GM21717 (cell line): ENCODE measurements at regions not wholly inside any gene's neighbourhood (a gene's known extent, or its start where the extent isn't known, plus 50 kb on each side); places are given as distances from the start of the nearest gene placed in this dataset.

Experiments
- ATAC-seq: cut with Tn5 transposase; IDR thresholded peaks from one replicate; pipeline ENCODE4 v1.9.1; 2021; ENCODE audit warnings: mild to moderate bottlenecking, moderate library complexity; ENCODE audit not compliant: unreplicated experiment

DNA sequence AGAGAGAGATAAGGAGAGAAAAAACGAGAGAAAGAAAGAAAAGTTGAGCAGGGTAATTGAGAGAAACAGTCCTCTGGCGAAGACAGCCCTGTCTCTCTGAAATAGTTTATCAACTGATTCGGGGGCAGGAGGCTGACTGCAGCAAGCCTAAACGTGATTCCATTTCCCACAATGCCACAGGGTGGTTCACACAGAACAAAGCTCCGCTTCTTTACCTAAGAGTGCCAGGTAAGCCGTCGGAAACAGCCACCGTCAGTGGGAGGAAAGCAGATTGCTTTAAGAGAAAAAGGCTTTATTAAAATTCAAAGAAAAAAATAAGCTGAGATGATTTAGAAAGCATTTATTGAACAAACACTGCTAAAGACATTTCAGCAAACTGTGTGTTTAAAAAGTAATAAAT lies 271.4 kb upstream of the POU3F3 start:
- ATAC-seq, result no peak

DNA sequence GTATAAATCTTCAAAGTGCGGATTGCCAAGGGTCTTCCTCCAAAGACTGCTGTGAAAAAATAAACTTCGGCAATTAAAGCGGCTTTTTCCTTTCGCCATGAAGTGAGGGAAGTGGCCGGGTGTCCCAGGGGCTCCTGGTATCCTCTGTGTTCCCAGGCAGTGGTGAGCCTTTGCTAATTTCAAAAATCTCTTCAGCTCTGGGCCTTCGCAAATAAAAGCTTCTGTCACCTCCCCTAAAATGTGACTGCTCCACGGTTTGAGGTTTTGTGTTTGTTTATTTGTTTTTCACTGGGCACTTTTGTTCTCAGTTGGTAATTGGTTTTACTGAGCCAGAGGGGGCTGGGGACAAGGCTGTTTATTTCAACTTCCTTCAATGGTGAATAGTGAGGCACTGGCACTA lies 270.1 kb upstream of the POU3F3 start:
- no peak for ATAC-seq

DNA sequence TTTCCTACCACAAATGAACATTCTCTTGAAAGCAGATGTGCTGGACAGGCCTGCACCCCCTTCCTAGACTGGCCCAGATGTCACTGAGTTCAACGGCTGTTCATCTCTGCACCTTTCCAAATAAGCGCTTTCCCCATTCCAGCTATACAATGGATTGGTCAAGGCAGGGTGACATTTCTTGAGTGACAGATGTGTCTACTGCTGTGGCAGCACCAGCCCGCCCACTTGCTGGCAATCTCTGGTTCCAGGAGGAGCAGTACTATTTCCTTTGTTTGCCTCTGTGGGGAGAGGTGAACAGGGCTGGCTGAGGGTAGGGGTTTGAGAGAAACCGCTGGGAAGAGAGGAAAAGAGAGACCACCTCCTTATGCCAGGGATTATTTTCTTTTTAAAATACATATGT lies 269.5 kb upstream of the POU3F3 start:
- ATAC-seq, result no peak

DNA sequence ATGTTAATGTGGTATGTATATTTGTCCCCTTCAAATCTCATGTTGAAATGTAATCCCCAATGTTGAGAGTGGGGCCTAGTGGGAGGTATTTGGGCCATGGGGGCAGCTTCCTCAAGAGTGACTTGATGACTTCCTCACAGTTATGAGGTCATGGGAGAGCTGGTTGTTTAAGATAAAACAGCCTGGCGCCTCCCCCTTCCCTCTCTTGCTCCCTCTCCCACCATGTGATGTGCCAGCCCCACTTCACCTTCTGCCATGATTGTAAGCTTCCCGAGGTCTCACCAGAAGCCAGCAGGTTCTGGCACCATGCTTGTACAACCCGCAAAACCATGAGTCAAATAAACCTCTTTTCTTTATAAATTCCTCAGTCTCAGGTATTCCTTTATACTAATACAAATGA lies 258.3 kb upstream of the POU3F3 start:
- no peak for ATAC-seq

DNA sequence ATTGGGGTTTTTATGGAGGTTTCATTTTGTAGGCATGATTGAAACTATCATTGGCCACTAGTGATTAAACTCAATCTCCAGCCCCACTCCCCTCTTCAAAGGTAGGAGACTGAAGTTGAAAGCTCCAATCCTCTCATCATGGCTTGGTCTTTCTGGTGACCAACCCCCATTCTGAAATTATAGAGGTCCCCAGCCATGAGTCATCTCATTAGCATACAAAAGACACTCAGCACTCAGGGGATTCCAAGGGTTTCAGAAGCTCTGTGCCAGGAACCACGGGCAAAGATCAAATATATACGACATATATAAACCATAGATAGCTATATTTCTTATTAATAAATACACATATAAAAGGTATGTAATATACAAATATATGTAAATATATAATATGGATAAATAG lies 256.0 kb upstream of the POU3F3 start:
- no peak for ATAC-seq

GRCh38 chr2:104598636-104599035 lies 255.3 kb upstream of the POU3F3 start:
- ATAC-seq, result no peak

GRCh38 chr2:104599787-104600510 lies 254.0 kb upstream of the POU3F3 start:
- no peak for ATAC-seq

DNA sequence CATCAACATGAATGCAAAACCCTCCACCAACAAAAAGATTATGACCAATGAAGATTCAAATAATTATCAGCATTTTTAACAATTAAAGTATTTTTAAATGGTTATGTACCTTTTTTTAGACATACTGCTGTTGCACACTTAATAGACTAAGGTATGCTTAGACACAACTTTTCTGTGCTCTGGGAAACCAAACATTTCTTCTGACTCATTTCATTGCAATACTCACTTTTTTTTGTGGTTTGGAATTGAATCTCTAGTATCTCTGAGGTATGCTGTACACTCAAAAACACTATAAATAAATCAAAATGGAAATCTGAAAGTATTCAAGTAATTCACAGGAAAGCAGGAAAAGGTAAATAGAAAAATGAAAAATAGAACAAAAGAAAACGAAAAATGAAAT lies 247.9 kb upstream of the POU3F3 start:
- no peak for ATAC-seq

- ATAC-seq, result no peak
These were observed 237.1 kb upstream of the POU3F3 start for GRCh38 chr2:104616856-104617255.

GRCh38 chr2:104620801-104621200 lies 233.1 kb upstream of the POU3F3 start:
- no peak for ATAC-seq

- no peak for ATAC-seq
These were observed 218.3 kb upstream of the POU3F3 start for GRCh38 chr2:104635608-104636007.

GRCh38 chr2:104638190-104638858 lies 215.6 kb upstream of the POU3F3 start:
- no peak for ATAC-seq

GRCh38 chr2:104638859-104639202 lies 215.1 kb upstream of the POU3F3 start:
- ATAC-seq, result no peak

DNA sequence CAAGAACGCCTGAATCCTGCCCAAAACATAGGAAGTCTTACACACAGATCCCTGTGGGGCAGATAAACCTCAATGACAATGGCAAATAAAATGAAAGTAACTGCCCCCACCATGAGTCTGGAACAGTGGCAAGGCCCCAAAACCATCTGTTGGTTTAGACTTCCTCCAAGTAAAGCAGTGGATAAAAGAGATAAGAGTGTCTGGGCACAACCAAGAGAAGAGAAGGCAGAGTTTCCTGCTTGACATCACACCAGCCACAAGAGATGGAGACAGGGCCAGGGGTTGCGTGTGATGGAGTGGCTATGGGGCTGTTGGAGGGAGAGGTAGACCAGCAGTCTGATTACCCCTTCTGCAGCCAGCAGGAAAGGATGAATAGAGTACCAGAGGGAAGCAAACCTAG lies 212.1 kb upstream of the POU3F3 start:
- ATAC-seq, result no peak

GRCh38 chr2:104648376-104648775 lies 205.5 kb upstream of the POU3F3 start:
- no peak for ATAC-seq

- no peak for ATAC-seq
These were observed 204.0 kb upstream of the POU3F3 start for GRCh38 chr2:104649866-104650265.

- ATAC-seq, result no peak
These were observed 203.4 kb upstream of the POU3F3 start for GRCh38 chr2:104650405-104650996.

- no peak for ATAC-seq
These were observed 199.1 kb upstream of the POU3F3 start for GRCh38 chr2:104654811-104655210.

DNA sequence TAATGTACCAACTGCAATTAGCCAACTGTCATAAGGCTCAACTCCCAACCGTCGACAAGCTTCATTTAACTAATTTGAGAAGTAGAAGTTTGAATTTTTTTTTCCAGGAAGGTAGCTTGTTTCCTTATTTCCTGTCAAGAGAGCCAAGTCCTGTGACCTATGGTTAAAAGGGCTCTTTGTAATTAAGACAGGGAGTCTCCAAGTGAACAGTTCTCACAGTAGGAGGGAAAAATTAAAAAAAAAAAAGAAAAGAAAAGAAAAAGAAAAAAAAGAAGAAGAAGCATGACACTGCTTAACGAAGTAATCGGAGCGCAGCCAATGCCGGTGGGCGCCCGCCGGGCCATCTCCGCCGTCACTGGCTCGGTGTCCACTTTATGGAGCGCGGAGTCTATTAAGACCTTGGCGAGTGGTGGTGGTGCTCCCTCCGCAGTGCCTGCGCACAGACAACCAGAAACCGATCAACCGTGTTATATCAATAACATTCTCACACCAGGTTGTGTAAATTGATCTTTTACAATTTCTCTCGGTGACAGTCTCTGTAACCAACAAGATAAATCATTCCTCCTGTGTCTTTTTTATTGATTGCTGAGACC lies 197.2 kb upstream of the POU3F3 start:
- no peak for ATAC-seq

DNA sequence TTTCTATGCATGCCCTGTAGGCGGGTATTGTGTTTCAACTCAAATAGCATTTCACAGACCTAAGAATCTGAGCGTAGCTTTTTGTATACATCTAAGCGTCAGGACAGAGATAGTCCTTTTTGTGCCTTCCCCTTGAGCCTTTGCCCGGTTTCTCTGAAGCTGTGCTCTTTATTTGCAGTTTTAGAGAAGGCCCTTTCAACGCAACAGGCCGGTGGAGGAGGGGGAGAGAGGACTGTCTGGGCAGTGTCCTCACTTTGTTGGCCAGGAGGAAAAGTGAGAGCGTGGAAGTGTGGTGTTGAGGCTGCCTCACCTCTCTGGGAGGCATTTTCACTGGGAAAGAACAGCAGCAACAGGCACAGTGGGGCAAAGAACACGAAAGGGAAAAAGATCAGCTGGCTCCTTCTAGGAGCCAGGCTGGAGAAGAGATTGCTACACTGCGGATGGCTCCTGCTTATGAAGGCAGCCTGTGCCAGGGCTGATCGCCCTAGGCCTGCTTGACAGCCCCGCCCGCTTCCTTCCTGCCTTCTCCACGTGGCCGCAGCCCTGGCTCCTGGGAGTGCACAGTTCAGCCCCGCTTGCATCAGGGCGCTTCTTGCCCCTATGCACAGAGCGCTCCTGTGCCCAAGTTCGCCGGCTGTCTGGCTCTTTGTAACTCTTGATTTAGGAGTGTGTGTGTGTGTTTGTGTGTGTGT lies 195.6 kb upstream of the POU3F3 start:
- no peak for ATAC-seq

DNA sequence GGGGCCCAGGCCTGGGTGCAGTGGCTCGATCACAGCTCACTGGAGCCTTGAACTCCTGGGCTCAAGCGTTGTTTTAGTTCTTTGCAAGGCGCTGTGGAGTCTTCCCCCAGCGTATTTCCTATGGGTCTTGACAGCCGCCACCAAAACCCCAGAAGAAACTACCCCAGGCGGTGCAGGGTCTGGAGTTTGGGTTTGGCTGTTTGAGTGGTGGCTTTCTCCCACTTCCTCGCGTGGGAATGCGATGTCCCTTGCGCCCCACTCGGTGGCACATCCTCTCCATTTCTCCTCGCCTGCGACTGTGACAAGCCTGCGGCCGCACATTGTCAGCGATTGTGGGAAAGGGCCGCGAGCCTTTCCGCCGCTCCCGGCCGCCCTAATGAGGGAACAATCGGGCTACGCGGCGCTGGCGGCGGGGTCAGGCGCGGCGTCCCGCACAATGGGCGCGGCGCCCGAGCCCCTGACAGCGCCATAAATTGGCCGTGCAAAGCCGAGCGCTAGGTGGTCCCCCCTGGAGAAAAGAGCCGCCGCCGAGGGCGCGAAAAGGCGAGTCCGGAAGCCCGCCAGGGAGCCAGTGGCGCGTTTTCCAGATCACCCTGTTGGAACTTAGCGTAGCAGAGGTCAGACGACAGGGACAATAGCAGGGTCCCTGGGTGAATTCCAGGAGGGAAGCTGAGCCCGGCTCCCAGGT lies 194.9 kb upstream of the POU3F3 start:
- ATAC-seq, result no peak
